CD1c-positive myeloid dendritic cell (primary cell): ENCODE measurements at regions not wholly inside any gene's neighbourhood (a gene's known extent, or its start where the extent isn't known, plus 50 kb on each side); places are given as distances from the start of the nearest gene placed in this dataset.

ENCODE experiments used
- DNase-seq: peaks from one replicate; pipeline ENCODE4 v3.0.0-alpha.2; 2016; ENCODE audit errors: extremely low spot score

DNA sequence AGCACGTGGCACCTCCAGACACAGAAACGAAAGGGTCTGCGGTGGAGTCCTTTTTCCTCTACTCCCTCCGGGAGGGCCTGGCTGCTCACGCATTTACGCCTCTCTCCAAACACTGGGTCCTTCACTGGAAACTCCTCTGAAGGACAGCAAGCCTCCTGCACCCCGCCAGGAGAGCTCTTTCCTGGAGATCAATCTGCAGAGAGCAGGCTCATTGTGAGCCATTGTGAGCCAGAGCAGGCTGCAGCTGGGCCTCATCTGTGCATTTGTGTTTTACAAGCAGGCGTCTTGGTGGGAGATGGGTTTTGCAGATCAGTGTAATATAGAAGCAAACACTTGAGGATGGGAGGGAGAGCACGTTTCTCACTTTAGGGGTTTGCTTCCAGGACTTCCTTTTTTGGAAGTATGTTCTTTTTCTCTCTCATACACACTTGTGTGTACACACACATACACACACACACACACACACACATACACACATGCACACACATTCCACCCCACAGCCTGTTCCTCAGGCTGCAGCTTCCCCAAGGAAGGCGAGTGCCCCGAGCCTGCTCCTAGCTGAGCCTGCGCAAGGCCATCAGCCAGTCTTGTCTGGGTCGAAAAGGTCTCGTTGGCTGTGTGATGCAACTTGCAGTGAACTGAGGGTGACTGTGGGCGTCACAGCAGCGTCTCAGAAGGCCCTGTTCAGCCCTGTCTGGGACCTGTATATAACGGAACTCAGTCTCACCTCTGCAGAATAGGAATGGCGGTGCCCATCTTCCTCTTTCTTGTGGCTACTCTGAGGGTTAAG is 163.5 kb downstream of the GLI2 start:
- DNase-seq, result no peak

DNA sequence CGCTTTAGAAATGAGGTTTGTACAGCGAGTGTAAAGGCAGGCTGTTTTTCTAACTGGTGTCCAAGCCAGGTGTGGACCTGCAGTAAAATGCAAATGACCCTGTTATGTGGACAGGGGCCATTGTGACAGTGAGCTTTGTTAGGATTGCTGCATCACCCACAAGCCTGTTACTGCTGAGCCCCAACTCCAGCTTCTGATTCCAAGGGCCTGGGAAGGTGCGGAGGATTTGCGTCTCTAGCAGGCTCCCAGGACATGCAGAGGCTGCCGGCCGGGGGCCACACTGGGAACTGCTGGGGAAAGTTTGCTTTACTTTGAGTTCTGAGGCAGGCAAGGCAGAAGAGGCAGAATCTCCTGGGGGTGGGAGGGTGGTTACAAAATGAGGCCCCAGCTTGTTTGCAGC is 164.1 kb downstream of the GLI2 start:
- no peak for DNase-seq

DNA sequence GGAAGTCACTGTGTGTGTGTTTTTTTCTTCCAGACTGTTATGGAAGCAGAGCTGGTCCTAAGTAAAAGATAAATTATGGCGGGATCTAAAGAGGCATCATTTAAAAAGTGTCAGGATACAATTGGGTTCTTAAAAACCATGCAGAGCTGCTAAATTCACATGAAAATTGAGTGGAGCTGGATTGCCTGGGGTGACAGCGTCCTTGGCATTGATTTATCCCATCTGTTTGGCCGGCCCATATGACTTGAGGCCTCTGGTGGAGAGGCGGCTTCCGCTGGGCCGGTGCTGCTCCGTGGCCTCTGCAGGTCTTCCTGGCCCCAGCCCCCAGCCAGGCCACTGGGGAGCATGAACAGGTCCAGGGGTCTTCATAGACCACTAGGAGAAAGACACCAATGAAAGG is 165.5 kb downstream of the GLI2 start:
- no peak for DNase-seq

DNA sequence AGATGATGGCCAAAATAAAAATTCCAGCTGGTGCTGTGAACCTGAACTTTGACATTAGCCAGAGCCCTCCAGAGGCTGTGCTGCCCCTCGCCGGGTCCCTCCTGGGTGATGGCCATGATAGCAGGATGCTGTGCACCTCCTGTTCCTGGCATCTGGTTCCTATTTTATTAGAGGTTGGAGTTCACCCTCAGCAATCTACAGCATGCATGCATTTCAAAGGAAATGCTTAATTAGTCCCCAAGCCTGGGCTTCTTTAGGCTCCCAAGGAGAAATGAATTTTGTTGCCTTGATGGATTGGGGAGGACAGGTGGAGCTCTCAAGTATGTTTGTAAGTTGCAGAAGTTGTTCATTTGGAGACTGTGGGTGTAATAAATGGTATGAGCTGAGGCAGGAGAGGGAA is 166.9 kb downstream of the GLI2 start:
- no peak for DNase-seq

DNA sequence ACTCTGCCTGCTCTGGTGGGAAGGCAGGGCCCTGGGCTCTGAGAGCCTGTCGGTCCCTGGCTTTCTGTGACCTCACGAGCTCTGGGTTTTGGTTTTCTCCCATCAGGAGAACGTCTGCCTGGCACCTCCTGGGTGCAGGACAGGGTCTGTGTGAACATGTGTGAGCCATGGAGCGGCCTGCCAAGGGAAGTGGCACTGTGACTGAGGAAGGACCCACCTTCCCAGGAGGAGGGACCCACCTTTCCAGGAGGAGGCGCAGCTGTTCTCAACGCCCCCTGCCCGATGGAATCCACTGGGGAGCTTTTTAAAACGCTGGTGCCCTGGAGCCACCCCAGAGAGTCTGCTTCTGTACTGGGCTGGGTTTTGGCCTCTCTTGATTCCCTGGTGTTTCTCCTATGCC is 168.7 kb downstream of the GLI2 start:
- DNase-seq, result no peak

DNA sequence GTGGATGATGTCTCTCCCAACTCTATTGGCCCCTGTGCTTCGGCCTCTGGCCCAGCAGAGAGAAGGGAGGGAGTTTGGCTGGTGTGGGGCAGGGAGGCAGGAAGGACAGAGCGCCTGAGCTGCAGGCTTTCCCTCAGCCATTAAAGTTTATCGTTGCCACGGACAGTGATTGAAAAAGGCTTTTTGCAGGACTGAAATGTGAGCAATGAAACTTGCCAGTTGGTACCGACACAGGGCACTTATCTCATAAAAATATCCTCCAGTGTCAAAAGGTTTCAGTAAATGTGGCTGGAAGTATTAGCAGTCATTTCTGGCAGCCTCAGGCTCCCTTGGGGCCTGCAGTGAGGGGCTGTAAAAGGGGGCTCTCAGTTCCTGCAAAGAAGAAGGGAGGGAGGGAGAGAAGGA is 169.2 kb downstream of the GLI2 start:
- no peak for DNase-seq

DNA sequence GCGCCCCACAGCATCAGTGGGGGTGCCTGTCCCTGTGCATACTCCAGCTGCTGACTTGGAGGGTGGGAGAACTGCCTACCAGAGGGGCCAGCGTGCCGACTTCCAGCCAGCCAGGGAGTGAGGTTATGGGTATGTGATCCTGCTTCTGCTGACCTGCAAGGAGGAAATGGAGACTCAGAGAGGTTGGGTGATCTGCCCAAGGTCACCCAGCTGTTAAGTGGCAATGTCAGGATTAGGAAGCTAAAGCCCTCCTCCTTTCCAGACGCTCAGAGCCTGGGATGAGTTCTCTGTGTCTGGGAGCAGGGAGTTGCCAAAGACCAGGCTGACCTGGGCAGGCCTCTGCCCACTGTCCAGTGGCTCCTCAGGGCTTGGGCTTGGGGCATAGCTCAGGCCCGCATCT is 169.6 kb downstream of the GLI2 start:
- no peak for DNase-seq

DNA sequence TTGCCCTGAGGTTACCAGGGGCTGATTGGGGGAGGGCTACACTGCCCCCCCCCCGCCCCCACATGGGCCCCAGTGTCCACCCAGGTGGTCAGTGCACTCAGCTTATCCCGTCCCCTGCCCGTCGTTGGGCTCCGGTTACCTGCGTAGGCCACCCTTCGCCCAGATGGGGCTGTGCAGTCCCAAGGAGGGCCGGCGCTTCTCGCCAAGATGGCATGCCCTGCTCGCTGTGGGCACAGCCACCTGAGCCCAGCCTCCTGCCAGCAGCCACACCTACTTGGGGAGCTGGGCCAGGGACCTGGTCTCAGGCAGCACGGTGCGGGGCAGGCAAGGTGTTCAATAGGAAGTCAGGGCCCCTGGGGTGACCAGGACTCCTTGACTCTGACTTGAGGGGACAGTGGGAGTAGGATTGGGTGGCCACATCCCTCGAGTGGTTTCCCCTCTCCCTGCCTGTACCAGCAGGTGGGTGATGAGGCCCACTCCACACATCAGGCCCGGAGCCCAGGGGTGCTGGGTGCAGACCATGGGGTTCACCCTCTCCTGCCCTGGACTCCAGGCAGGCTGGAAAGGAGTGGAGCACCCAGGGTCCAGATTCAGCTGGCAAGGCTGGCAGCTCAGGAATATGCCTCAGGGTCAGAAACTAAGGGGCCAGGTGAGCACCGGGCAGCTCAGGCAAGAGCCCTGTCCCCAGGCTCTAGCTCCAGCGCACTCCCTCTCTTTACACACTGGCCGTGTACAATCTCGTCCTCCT is 170.3 kb downstream of the GLI2 start:
- no peak for DNase-seq

DNA sequence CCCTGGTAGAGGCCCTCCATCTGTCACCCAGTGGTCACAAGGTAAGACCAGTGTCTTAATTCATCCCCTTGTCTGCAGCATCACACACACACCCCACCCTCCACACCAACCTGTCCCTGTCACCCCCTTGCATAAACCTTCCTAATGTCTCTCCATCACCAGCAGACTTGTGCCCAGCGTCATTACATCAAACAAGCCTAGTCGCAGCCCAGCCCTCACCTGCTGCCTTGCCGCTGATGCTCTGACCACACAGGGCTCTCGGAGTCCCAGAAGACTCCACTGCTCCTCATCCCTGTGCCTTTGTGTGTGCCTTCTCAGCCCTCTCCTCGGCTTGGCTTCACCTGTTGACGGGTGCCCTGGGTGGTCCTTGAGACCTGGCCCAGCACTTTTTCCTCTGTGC is 171.2 kb downstream of the GLI2 start:
- no peak for DNase-seq

DNA sequence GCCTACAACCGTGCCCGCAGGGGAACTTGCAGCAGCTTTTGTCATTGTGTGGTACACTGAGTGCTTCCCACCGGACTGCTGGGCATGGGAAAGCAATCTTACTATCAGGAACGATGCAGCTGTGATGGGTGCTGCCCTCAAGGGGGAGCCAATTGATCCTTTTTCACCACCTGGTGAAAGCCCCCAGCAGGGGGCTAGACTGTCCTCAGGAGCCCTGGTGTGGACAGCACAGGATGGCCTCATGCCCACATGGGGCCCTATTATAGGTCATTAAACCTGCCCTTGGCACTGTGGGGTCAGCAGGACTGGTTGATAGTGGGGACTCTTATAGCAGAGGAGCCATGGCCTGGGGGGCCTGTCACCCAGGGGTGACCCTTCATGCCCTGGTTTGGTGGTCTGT is 172.2 kb downstream of the GLI2 start:
- no peak for DNase-seq

DNA sequence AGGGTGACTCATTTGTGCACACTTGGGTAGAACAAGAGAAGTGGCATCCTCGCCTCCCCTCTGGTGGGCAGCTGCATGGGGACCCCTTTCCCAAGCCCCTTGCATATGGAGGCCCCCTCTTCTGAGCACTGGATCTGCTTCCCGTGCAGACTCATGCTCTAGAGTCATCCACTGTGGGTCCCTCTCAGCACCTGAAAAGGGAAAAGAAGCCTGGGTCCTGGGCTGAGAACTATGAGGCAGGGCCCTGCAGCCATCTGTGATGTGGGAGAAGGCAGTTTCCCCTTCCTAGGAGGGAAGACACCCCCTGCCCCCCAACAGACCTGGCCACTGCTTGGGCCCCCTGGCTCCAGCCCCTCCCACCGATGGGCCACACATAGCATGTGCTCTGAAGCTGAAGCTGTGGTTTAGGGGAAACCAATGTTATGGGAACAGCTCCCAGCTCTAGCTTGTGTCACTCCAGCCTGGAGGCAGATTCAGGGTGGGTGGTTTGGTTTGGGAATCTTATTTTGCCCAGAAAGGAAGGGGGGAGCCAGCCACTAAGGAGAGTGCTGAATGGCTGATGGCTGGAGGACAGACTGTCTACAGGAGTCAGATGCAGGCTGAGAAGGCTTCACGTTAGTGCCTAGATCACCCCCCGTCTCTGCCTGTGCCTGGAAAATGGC is 172.8 kb downstream of the GLI2 start:
- DNase-seq, result no peak

DNA sequence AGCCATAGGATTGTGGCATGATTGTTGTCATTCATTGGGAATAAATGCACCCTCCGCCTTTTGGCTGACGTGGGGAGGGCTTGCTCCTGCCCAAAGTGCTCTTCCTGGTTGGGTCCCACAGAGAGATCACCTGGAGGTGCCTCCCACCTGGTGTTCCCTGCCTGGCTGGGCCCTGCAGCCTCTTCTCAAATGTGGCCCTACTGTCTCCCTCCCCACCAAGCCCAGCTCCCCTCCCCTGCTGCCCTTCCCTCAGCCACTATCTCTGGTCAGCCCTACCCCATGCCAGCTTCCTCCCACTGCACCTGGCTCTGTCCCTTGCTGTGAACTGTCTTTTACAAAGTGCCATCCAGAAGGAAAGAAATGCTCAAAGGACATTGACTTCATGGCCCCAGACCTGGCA is 173.4 kb downstream of the GLI2 start:
- no peak for DNase-seq

DNA sequence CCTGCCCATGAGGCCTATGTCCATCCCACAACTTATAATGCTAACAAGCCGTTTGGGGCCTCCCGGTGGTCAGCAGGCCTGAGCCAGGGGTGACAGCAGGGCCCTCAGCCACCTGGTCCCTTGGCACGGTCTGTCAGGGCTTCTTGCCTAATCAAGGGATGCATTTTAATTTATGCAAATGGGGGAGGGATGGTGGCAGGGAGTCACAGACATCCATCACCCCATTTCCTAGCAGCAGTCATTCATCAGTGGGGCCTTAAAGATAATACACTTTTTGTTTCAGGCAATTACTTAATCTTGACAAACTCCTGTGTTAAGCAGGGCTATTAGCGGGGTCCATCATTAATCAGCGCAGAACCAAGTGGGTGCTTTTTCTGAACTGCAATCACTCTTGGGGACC is 174.5 kb downstream of the GLI2 start:
- no peak for DNase-seq

DNA sequence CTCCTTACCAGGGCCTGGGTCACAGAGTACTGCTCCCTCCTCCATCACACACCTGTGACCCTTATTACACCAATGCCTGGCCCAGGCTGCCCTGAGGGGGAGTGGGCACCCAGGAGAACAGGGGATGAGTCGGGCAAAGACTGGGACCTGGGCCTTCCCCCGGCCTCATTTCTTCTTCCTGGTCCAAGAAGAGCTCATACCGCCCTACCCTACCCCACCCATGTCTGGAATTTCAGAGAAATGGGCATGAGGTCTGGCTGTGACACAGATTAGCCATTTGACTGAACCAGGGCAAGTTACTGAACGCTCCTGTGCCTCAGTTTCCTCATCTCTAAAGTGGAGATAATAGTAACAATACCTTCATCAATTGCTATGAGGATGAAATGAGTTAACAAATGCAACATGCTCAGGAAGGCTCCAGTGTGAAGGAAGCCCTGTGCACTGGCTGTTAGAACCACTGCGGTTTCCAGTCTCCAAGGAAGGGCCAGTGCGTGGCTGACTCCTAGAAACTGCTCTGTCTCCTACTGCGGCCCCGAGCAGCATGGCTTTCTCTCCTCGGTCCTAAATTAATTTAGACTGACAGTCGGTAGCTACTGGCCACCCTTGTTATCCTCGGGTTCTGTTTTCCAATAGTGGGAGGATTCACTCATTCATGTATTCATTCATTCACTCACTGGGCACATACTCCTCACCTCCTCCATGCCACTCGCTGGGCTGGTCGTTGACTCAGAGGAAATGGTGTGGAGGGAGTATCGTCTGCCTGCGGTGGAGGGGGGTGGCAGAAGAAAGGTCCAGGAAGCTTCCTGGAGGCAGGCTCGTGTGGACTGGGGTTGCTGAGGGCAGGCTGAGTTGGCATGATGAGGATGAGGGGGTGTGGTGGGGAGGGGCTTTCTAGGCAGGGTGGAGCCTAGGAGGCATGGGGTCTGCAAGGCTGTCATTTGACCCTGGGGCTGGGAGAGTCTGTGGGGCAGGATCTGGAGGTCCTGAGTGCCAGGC is 175.6 kb downstream of the GLI2 start:
- DNase-seq, result no peak

DNA sequence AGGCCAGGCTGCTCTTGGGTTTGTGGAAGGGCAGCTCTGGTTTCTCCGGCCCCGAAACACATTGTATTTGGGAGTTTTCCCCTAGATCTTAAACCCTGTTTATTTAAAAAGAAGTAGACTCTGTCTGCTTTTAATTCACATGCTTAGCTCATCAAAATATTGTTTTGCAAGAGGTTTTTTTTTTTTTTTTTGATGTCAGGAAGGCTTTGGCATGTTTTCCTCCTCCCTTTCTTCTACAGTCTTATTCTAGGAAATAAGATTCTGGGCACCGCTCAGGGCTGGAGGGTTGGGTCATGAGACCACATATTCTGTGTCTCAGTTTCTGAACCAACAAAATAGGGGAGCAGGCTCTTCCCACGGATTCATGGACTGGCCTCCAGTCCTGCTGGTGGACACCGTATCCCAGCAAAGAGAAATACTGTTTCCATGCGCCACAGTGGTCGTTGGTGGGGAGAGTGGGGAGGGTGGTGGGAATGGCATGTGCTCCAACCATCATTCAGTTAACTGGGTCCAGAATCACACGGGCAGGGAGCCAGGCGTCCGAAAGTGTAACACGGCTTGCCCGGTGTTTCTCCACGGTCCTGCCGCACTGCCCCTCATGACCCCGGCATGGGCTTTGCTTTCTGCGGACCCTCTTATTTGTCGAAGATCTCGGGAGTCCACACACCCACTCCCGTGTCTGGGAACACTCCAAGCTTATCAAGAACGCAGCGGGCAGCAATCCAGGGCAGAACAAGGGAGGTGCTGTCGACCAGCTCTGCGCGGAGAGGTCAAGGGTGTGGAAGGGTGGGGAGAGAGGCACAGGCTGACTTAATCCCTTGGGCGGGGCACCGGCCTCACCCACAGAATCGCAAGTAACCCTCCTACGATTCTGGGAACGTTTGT is 176.7 kb downstream of the GLI2 start:
- DNase-seq, result no peak

DNA sequence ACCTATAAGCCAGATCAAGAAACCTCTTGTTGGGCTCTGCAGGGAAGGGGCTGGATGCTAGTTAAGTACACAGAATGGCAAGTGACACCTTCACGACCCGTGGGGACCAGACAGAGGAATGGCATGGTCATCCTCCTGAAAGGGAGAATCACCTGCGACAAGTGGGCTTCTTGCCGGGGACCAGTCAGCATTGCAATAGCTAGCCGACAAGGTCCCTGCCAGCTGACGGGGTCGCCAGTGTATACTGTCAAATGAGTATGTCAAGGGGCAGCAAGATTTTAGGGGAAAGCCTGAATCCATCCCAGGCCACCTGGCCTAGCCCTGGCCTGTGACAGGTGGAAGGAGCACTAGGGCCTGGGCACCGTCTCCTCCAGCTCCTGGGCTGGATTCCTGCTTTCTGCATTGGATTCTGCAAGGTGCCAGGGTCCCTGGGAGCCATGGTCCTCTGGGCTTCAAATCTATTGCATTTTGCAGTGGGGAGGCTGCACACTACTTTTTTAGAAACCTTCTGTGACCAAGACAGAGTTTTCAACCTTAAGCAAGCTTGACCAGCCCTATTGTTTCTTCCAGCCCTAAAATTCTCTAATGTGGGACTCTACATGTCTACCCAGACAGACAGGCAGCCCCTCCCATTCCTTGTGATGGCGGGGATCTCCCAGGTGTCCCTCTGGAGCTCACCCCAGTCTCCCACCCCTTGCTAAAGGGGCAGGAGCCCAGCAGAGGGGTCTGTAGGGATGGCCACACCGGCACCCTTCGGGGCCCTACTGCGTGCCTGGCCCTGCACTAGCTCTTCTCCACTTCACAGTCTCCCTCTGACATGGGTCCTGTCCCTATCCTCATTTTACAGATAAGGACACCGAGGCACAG is 178.5 kb downstream of the GLI2 start:
- no peak for DNase-seq

DNA sequence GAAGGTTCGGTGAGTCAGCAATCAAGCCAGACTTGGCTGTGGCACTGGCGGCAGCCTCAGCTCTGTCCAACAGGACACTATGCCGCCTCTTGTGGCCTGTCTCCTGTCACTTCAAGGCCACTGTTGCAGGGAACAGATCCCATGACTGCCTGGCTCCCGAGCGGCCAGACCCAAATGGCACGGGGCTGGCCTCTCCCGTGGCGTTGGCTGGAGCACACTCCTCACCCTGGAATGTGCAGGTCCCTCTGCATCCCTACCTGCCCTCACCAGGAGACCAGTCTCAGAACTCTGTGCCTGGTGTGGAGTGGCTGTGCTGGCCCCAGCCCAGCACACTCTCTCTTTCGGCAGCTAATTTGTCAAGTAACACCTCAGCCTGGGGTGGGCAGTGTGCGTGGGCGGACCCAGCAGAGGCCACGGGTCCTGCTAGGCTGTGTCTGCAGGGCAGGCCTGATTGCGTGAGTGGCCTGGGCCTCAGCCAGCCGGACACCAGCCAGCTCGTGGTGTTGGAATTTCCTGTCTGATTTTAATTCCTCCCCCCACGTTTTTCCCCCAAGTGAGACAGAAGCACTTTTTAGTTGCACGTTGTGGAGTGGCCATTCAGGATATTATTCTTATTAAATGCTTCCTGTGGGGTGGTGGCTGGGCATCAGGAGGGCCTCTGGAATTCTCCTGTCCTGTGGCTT is 179.3 kb downstream of the GLI2 start:
- no peak for DNase-seq

DNA sequence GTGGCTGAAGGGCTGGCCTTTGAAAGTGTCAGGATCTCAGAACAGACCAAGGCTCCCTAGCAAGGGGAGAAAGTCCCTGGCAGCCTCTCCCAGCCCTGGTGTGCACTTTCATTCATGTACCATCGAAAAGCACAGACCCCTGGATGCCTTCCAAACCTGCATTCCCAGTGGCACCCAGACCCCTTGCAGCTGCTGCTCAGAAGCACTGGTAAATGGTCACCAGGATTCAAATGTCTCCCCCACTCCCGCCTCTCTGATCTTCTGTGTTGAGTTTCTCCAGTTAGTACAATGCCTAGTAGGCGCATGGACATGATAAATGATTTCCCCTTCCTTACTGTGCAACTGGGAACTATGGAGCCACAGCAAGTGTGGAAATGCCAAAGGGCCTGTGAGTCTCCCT is 180.0 kb downstream of the GLI2 start:
- DNase-seq, result no peak

DNA sequence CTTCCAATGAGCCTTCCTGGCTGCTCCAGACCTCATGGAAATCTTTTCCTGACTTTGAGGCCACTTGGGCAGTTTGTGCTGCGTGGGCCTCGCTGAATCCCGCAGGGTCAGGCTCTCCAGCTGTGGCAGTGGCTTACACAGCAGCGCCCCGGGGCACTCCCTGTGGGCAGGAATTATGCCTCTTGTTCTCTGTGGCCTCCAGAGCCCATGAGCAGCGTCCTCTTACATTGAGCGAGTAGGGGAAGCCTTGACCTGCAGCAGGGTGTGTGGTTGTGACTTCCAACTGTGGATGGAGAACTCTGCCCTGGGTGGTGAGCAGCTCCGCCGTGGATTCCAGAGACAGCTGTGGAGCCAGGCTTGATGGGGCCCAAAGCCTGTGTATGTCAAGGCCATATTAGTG is 180.8 kb downstream of the GLI2 start:
- DNase-seq, result no peak
